Right hindlimb (tissue), 1 donor: ENCODE measurements at regions not wholly inside any gene's neighbourhood (a gene's known extent, or its start where the extent isn't known, plus 50 kb on each side); places are given as distances from the start of the nearest gene placed in this dataset.
"Not testable (repeated sequence)": the region's sequence is repeated elsewhere in the genome, so short reads cannot be mapped to it uniquely, and the experiment has no call there.

Experiments
- DNase-seq: peaks from one replicate; pipeline ENCODE4 v3.0.0-alpha.2; 2018

DNA sequence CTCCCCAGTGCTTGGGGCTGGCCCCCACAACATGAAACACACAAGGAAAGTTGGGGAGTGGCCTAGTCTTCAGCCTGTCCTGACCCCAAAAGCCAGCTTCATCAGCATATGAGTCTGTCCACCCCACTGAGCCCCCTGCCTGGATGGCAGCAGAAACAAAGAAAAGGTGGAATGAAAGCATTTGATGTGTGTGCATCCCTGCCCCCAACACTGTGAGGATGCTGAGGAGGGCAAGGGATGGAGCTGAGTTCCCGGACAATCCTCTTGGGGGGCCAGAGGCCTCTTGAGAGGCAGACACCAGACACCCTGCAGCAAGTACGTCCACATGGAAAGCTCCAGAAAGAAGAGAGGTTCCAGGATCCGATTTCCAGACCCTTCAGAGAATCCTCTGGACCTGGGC, 113.5 kb upstream of the PPP1R26 start:
- no peak for DNase-seq

DNA sequence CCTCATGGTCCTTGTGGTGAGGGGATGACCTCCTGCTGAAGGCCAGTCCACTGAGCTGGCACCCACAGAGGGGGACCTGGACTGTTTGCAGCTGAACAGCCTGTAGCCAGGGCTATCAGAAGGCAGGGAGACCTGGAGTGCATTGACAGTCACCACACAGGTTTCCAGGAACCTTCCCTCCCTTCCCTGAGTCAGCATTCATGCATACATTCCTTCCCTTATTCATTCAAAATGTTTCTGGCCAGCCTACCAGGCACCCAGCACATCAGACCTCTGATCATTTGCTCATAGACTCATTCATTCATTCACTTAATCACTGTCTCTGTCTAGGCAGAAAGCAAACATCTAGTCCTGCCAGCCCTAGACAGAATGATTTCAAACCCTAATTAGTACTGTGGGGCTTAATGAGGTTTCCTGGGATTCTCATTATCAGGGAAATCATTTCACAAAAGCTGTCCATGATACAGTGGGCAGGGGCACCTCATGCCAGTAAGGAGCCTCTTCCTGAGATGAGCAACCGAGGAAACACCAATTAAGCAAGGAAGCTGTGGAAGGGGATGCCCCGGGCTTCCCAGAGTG, 110.1 kb upstream of the PPP1R26 start:
- no peak for DNase-seq

DNA sequence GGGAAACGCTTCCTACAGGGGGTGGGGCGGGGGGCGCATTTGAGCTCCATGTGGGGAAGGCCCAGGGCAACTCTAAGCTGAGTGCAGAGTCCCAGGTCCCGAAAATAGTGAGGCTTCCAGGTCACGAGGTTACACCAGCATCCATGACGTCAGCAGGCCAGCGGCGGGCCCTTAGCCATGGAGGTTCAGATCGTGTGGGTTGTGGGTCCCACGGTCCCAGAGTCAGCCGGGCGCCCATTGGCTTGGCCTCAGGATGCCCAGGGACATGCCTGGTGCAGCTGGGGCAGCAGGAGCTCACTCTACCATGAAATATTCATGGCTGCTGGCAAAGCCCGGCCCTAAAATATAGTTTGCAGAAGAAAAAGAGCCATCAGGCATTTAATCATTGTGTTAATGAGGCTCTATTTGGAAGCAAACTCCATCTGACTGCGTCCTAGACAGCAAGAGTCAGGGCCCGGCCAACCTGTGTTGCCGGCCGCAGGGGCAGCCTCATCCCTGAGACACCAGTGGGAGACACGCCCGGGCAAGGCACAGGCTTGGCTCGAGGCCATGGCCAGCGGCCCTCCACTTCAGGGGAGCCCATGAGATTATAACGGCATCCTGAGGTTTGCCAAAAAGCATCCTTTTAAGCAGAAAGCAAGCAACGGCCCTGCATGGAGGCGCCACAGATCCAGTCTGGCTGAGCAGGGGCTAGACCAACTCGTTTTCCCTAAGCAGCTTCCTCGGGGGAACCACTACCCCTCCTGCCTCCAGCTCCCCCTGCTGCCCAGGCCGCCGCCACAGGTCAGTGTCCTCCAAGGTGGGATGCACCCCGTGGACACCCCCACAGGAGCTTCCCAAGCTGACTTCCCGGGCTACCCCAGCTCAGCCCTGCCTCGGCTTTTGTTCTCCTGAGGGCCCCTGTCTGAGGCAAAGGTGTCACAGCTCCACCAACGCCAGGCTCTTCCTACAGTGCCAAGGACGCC, 108.9 kb upstream of the PPP1R26 start:
- DNase-seq = no peak

DNA sequence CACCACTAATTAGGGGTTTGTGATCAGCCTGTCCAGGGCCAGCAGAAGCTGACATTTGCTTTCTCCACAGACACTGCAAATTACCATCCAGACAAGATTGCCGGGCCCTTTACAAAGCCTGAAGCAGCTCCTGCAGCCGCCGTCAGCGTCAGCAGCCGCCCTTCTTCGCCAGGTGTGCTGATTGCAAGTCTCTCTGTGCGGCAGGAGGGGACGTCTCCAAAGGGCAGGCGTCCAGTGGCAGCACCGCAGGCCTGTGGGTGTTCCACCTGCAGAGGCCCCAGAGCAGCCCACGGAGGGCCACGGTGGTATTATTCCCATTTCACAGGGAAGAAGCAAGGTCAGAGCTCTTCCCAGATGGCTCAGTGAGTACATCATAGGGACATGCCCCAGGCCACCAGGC, 108.0 kb upstream of the PPP1R26 start:
- no peak for DNase-seq

DNA sequence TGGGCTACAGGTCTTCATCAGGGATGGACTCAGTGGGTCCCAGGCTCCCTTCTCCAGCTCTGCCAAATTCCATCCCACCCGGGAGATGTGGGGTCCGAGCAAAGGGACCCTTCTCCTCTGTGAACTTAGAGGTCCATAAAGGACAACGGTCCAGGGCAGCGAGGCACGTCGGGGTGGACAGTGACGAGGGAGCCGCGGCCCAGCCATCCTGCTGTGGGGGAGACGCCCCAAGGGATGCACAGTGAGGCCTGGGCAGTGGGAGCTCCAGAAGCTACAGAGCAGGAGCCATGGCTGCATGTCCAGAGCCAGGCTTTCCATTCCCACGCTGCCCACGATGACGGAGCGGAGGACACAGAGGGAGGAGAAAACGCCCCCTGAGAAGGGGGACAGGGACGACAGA, 107.5 kb upstream of the PPP1R26 start:
- DNase-seq = no peak

DNA sequence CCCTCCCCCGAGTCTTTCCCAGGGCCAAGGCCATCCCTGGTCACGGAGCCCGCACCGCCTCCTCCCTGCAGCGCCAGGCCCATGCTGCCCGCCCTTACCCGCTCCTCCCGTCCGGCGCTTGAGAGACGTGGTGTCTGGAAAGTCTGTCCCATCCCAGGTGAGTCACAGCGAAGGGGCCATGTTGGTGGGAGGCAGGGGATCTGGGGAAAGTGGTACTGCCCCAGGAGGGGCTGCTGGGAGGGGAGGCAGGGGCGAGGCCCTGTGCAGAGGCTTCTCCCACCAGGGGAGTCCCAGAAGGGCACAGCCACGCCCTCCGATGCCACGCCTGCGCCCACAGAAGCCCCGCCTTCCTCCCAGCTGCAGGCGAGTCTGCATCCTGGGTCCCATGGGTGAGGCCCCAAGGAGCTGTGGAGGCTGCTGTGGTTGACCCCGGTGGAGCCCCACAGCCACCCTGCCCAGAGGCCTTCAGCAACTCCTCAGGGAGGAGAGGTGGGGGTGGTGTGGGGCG, 107.0 kb upstream of the PPP1R26 start:
- DNase-seq = no peak

DNA sequence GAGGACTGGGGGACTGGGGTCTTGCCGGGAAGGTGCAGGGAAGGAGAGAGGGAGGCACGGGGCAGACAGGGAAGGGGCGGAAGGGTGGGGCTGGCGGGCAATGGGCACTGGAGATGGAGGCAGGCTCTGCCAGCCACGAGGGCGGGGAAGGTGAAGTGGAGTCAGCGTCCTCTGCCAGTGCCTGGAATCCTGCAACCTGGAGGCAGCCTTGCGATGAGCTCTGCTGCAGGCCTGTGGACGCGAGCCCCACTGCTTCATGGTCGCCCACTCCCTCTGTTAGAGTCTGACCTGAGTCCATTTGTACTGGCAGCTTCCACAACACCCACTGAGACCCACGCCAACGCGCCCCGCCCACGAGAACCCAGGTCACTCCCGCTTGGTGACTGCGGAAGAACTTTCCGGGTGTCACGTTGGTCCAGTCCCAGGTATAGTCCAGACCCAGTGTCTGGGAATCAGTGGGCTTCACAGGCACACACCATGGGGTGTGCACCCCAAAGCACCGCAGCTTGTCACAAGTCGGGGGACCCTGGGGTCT, 106.4 kb upstream of the PPP1R26 start:
- no peak for DNase-seq

DNA sequence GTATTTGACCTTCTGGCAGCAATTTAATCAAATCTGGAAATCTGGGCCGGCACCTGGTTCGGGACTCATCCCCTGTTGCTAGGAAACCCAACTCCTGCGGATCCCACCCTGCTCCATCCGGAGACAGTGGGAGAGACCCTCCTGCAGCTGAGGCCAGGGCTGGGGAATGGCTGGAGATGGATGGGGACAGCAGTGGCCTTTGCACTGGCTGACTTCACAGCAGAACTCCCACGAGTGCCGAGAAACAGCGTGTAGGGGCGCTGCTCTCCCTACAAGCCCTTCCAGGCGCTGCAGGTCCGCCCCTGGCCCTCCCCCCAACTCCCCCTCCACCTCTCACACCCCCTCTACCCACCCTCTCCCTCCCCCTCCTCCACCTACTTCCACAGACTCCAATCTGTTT, 105.8 kb upstream of the PPP1R26 start:
- DNase-seq = no peak

DNA sequence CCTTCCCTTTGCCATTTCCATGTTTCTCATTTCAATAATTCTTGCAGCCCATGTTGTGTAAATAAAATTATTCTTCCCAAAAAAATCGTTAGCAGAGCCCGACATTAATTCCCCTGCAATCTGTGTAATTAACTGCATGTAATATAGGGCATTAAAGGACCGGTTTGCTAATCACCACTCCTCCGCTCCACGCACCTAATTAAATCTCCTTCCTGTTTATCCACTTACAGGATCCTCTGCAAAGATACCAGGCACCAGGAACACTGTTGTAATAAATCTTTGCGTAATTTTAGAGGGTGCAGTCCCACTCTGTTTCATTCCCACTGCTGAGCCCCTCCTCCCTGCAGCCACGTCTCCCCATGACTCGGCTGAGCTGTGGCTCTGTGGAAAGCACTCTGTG, 105.0 kb upstream of the PPP1R26 start:
- DNase-seq = no peak

DNA sequence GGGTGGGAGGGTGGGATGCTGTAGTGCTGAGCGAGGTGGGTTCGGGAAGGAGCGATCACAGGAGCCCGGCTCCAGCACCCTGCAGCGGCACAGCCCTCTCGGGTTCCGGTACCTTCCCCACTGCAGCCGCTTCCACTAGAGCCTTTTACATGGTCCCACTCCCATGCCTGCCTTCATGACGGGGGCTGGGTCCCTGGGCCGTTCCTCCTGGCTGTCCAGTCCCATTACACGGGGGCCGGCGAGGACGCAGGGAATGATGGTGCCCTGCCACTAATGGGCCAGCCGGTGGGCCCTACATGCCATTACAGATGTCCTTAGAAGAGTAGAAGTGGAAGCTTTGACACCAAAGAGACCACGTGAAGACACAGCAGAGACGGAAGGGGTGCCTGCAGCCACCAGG, 104.6 kb upstream of the PPP1R26 start:
- no peak for DNase-seq

DNA sequence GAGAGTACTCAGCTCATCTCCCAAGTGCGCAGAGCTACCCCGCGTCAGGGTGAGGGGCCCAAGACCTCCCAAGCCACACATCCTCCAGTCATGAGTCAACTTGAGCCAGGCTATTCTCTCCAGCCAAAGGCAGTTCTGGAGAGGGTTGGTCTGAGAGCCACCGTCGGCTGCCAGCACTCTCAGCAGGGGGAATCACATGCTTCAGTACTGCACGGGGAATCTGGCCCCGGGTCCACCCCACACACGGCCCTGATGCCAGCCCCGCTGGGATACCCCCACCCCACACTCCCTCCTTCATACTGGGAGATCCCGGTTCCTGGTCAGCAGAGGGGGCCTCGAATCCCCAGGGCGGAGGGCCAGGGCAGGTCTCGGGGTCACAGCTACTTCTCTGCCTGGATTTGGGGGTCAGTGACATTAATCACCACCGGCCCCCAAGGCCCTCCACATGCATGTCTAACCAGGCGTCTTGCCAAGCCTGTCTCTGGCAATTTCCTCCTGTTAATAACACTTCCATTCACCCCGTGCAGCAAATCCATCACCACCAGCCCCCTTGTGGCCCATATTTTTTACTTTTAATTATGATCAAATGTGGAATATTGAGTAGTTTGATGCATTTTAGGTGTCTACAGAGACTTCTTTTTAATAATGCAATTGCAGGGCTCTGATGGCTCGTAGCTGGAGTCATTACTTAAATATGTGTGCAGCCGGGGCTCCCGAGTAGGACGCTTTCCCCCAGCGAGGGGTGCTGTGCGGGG, 102.9 kb upstream of the PPP1R26 start:
- DNase-seq = no peak

DNA sequence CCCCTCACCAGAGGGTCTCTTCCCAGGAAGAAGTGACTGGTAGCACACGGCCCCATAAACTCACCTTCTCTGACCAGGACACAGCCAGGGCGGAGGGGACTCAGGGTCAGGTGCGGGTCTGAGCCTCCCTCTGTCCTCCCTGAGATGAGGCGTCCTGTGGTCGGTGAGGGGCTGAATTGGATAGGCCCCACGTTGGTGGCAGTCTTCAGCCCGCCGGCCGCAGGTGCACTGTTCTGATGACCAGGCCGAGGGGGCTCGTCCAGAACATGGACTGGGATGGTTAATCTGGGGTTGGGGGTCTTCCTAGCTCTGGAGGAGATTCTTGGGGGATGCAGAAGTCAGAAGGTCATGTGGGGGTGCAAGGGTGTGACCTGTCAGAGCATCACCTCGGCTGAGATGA, 102.2 kb upstream of the PPP1R26 start:
- no peak for DNase-seq

DNA sequence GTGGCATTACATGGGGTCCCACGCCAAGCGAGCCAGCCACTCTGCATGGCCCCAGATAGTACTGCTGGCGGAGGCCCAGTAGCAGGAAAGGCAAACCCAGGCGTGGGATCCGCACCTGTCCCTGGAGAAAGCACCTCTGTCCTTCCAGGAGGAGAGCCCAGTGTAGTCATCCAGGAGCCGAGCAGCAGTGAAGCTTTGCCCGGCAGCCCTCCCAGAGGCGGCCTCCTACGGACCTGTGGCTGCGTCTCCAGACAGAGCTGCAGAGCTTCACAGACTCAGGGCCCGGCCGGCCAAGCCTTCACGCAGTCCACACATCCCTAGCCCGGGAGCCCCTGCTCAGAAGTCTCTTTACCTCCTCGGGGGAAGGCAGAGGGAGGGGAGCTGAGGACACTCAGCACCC, 100.8 kb upstream of the PPP1R26 start:
- DNase-seq = no peak

DNA sequence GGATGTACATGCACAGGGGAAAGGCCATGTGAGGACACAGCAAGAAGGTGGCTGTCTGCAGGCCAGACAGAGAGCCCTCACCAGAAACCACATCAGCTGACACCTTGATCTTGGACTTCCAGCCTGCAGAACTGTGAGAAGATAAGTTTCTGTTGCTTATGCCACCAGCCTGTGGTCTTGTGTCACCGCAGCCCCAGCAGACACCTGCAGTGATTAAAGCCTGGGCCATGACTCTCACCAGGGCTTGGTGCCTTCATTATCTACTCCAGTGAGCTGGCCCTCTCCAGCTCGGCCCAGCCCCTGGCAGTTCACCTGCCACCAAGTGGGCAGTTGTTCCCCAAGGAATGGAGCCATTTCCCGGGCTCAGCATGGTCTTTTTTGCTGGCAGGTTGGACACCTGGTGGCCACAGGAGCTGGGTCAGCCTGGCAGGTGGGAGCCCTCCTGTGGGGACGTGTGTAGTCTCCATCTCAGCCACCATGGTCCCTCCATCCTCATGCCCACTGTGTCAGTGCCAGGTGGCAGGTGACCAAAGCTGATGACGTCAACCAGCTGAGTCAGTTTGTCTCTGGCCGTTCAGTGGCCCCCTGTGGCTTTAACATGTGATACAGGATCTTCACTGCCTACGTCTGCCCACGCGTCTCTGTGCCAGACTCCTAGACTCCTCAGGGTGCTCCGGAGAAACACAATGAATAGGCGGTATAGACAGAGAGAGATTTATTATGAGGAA, 99.9 kb upstream of the PPP1R26 start:
- no peak for DNase-seq

DNA sequence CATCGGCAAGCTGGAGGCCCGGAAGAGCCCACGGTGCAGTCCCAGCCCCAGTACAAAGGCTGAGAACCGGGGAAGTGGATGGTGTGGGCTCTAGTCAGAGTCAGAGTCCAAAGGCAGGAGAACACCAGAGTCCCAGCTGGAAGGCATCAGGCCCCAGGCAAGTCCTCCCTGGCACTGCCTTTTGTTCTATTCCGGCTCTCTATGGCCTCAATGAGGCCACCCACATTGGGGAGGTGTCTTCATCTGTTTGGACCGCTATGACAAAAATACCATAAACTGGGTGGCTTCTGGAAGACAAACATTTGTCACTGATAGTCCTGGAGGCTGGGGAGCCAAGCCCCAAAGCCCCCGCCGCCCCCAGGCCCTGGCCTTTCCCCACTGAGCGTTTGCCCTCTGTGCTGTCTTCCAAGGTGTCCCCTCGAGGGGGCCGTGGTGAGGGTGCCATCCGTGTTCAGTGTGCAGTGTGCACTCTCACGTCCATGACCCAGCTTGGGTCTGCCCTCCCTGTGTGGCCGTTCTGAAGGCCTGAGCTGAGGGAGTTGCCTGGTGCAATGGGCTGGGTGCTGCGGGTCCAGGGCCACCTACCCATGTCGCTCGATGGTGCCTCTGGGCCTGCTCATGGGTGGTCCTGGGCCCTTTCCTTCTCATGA, 99.1 kb upstream of the PPP1R26 start:
- DNase-seq = no peak

DNA sequence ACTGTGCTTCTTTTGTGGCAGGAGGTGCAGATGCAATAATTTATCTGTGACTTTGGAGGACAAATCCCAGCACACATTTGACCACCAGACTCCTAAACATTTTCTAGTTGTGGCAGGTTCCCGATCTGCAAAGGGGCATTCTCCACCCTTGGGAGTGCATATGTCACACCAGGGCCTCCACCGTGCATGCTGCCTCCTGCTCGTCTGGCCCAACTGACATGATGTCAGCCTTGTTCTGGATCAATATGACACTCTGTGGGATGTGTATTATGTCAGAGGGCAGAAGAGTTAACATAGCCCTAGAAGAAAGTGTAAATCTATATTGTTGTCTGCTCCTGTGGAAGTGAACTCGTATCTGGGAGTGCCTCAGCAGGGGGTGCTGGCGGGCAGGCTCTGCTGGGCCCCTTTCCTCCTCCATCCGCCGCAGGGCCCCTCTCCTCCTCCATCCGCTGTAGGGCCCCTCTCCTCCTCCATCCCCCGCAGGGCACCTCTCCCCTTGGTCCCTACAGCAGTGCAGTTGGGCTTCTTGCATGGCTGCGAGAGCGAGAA, 97.7 kb upstream of the PPP1R26 start:
- no peak for DNase-seq

DNA sequence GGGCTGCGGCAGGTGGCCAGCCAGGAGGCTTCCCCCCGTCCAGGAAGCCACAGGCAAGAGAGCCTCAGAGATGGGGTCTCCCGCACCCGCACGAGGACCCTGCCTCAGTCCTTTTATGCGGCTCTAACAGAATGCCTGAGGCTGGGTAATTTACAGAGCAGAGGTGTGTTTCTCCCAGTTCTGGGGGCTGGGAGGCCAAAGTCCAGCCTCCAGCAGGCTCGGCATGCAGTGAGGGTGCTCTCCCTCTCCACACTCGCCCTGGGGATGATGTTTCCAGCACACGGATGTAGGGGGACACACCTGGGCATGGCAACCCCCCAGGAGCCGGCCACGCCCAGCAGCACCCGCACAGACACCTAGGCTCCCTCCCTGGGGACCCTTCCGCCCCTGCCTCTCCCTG, 95.4 kb upstream of the PPP1R26 start:
- DNase-seq = no peak

DNA sequence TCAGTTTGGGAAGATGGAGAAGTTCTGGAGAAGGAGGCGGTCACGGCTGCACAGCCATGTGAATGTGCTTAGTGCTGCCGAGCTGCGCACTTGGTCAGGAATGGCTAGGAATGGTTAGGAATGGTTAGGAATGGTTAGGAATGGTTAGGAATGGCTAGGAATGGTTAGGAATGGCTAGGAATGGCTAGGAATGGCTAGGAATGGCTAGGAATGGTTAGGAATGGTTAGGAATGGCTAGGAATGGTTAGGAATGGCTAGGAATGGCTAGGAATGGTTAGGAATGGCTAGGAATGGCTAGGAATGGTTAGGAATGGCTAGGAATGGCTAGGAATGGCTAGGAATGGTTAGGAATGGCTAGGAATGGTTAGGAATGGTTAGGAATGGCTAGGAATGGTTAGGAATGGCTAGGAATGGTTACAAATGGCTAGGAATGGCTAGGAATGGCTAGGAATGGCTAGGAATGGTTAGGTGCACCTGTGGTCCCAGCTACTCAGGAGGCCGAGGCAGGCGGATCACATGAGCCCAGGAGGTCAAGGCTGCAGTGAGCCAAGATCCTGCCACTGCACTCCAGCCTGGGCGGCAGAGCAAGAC, 94.7 kb upstream of the PPP1R26 start:
- not testable (repeated sequence) for DNase-seq

DNA sequence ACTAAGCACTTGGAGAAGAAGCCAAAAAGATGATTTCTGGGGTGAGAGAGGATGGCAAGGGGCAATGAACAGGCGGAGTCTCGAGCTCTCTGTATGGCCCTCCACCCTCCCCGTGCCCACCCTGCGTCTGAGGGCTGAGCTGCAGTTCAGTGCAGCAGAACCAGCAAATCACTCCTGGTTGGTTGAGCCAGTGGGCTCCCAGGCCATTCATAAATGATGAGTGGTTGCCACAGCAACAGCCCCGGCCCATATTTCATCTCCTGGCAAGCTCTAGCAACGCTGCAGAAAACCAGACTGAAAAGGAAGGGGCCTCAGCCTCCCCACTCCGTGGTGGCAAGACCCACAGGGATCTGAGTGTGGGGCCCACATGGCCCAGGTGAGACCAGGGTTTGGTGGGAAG, 93.8 kb upstream of the PPP1R26 start:
- DNase-seq = no peak

DNA sequence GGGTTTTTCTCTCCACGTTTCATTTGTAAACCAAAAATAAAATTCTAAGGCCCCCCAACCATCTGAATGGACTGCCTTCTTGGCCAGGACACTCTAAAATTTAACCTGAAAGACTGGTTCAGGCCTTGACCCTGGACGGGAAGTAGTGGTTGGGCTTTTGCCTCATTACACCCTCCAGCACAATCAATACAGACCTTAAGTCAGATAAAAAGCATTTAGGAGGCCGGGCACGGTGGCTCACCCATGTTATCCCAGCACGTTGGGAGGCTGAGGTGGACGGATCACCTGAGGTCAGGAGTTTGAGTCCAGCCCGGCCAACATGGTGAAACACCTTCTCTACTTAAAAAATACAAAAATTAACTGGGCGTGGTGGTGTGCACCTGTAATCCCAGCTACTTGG, 91.6 kb upstream of the PPP1R26 start:
- DNase-seq = no peak

DNA sequence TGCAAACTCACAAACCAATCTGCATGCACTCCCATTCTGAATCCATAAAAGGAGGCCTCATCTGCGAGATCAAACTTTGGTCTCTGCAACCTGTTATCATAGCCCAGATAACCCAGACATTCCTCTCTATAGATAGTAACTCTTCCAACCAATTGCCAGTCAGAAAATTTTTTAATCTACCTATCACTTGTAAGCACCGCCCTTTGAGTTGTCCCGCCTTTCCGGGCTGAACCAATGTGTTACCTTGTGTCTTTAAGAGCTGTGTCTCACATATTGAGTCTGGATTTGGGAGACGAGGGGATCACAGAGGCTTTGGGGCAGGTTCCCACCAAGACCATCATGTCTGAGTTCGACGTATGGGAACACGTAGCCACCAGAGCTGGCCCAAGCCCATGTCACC, 91.1 kb upstream of the PPP1R26 start:
- DNase-seq = no peak
